ENCODE measurements at regions not wholly inside any gene's neighbourhood (a gene's known extent, or its start where the extent isn't known, plus 50 kb on each side); places are given as distances from the start of the nearest gene placed in this dataset.

DNA sequence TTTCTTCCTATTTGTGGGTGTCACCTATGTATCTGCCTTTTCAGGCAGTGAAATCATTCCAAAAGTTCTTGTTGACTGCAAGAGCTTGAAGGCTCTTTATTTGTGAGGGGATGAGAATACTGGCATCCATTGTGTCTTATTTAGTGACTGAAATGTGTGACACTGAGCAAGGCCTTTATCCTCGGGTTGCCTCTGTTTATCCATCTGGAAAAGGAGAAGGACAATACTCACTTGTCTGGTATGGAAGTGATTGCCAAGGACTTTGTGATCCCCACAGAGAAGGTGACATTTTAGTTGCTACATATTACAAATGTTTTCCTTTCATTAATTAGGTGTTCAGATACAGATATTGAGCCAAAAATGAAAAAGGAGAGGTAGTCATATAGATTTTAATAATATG is 80.2 kb downstream of the ARRDC3 start:
- no peak for TF ChIP-seq EZH2phosphoT487 (IDR thresholded peaks at IDR 0.05; ENCODE audit: borderline replicate concordance, low read depth, low read length)
- CTCF ChIA-PET (ENCODE audit: unreplicated experiment): no interaction called here
- H3K9me2 ChIP-seq (ENCODE audit: insufficient read depth, low read length): no peaks in the 10 kb centered on the region
- no peak overlapping the region for H3K27ac ChIP-seq (ENCODE audit: low read depth, low read length, poor library complexity, severe bottlenecking)
- H3K79me2 ChIP-seq (ENCODE audit: insufficient read depth, low read depth, low read length): no peaks in the 10 kb centered on the region
- no peak for DNase-seq (ENCODE audit: low spot score)
- no peaks in the 10 kb centered on the region for H3K9me3 ChIP-seq (ENCODE audit: low read length)
- no peaks in the 10 kb centered on the region for H3K36me3 ChIP-seq (ENCODE audit: insufficient read depth, low read length)
- no TSS peak for BruUV-seq (replicated peaks)
- H3K4me1 ChIP-seq (ENCODE audit: insufficient read depth, low read length, poor library complexity, severe bottlenecking): no peaks in the 10 kb centered on the region
- no peak overlapping the region for H3K4me2 ChIP-seq (ENCODE audit: low read length)
- no peaks in the 10 kb centered on the region for H4K20me1 ChIP-seq (ENCODE audit: insufficient read depth, low read length)
- H3K4me3 ChIP-seq (ENCODE audit: low read depth, low read length, poor library complexity, severe bottlenecking): no peak overlapping the region
- intact Hi-C loops (cut with micrococcal nuclease; ENCODE audit: unreplicated experiment): no loop called here
- no peak overlapping the region for H2AFZ ChIP-seq (ENCODE audit: low read length)
- POLR2A ChIA-PET: interaction anchor here (1.1 kb wide), 1 partner anchor 41 kb away, joined by 3 read pairs; no protein-coding TSS in a partner anchor

DNA sequence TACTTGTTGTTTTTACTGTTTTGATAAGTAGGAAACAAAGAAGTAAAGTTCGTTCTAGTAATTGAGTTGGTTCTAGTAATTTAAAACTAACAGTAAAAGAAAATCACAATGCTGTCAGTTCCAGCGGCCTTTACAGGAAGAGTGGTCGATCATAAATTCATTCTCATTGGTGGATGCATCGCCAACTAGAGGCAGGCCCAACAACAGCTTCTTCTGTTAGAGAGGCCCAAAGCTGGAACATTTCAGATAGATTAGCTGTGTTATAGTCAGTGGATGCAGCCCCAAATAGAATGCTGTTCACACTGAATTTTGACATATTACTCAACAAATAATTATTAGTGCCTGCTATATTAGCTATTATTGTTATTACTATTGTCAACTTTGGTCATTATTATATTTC is 80.8 kb downstream of the ARRDC3 start:
- POLR2A ChIA-PET: interaction anchor here (1.1 to 2.7 kb wide), 4 partner anchors 11 to 40 kb away, joined by 3 to 12 read pairs (median 5); no protein-coding TSS in a partner anchor
- no peaks in the 10 kb centered on the region for H4K20me1 ChIP-seq (ENCODE audit: insufficient read depth, low read length)
- H3K9me3 ChIP-seq (ENCODE audit: low read length): no peaks in the 10 kb centered on the region
- TF ChIP-seq, protein P1, sequence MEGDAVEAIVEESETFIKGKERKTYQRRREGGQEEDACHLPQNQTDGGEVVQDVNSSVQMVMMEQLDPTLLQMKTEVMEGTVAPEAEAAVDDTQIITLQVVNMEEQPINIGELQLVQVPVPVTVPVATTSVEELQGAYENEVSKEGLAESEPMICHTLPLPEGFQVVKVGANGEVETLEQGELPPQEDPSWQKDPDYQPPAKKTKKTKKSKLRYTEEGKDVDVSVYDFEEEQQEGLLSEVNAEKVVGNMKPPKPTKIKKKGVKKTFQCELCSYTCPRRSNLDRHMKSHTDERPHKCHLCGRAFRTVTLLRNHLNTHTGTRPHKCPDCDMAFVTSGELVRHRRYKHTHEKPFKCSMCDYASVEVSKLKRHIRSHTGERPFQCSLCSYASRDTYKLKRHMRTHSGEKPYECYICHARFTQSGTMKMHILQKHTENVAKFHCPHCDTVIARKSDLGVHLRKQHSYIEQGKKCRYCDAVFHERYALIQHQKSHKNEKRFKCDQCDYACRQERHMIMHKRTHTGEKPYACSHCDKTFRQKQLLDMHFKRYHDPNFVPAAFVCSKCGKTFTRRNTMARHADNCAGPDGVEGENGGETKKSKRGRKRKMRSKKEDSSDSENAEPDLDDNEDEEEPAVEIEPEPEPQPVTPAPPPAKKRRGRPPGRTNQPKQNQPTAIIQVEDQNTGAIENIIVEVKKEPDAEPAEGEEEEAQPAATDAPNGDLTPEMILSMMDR (conservative IDR thresholded peaks at IDR 0.05; ENCODE audit: low read length): peak; percentile 57
- TF ChIP-seq EZH2phosphoT487 (IDR thresholded peaks at IDR 0.05; ENCODE audit: borderline replicate concordance, low read depth, low read length): no peak
- H3K79me2 ChIP-seq (ENCODE audit: insufficient read depth, low read depth, low read length): no peaks in the 10 kb centered on the region
- H3K4me1 ChIP-seq (ENCODE audit: insufficient read depth, low read length, poor library complexity, severe bottlenecking): no peaks in the 10 kb centered on the region
- CTCF ChIA-PET (ENCODE audit: unreplicated experiment): no interaction called here
- H3K4me3 ChIP-seq (ENCODE audit: low read depth, low read length, poor library complexity, severe bottlenecking): no peak overlapping the region
- no peak for DNase-seq (ENCODE audit: low spot score)
- no peaks in the 10 kb centered on the region for H3K36me3 ChIP-seq (ENCODE audit: insufficient read depth, low read length)
- H3K4me2 ChIP-seq (ENCODE audit: low read length): no peak overlapping the region
- BruUV-seq (replicated peaks): no TSS peak
- H3K9me2 ChIP-seq (ENCODE audit: insufficient read depth, low read length): no peaks in the 10 kb centered on the region
- H2AFZ ChIP-seq (ENCODE audit: low read length): no peak overlapping the region
- intact Hi-C loops (cut with micrococcal nuclease; ENCODE audit: unreplicated experiment): no loop called here
- no peak overlapping the region for H3K27ac ChIP-seq (ENCODE audit: low read depth, low read length, poor library complexity, severe bottlenecking)

DNA sequence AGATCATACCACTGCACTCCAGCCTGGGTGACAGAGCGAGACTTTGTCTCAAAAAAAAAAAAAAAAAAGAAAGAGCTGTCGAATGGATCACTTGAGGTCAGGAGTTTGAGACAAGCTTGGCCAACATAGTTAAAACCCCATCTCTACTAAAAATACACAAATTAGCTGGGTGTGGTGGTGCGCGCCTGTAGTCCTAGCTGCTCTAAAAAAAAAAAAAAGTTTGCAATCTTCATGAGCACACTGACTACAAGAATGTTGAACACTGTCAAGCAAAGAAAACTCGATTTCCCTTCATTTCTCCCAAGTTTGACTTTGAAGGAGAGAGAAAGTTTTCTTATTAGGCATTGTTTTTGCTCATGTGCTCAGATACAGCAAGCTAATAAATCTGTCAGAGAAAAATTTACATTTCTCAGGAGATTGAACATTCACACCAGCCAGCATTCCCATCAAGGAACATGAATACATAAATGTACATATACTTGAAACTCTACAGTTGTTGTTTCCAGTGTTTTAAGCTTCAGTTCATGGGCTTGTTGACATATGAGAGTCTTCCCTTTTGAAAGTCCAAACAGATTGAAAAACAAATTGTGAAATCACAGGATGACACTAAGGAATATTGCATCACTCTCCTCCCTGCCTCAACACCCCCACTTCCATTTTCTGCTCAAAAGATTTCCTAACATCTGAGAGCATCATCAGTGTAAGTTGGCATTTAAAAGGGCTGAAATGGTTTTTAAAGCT is 81.8 kb downstream of the ARRDC3 start:
- POLR2A ChIA-PET: interaction anchor here (0.6 to 2.7 kb wide), 9 partner anchors 10 to 764 kb away, joined by 3 to 12 read pairs (median 3); no protein-coding TSS in a partner anchor
- H3K79me2 ChIP-seq (ENCODE audit: insufficient read depth, low read depth, low read length): no peaks in the 10 kb centered on the region
- no peak overlapping the region for H2AFZ ChIP-seq (ENCODE audit: low read length)
- intact Hi-C loops (cut with micrococcal nuclease; ENCODE audit: unreplicated experiment): no loop called here
- H3K9me2 ChIP-seq (ENCODE audit: insufficient read depth, low read length): no peaks in the 10 kb centered on the region
- no peaks in the 10 kb centered on the region for H4K20me1 ChIP-seq (ENCODE audit: insufficient read depth, low read length)
- CTCF ChIA-PET (ENCODE audit: unreplicated experiment): no interaction called here
- H3K36me3 ChIP-seq (ENCODE audit: insufficient read depth, low read length): no peaks in the 10 kb centered on the region
- H3K4me2 ChIP-seq (ENCODE audit: low read length): no peak overlapping the region
- H3K27ac ChIP-seq (ENCODE audit: low read depth, low read length, poor library complexity, severe bottlenecking): no peak overlapping the region
- TF ChIP-seq, protein P1 (conservative IDR thresholded peaks at IDR 0.05; ENCODE audit: low read length): no peak
- no peak for TF ChIP-seq EZH2phosphoT487 (IDR thresholded peaks at IDR 0.05; ENCODE audit: borderline replicate concordance, low read depth, low read length)
- no peaks in the 10 kb centered on the region for H3K9me3 ChIP-seq (ENCODE audit: low read length)
- H3K4me1 ChIP-seq (ENCODE audit: insufficient read depth, low read length, poor library complexity, severe bottlenecking): no peaks in the 10 kb centered on the region
- BruUV-seq (replicated peaks): no TSS peak
- no peak for DNase-seq (ENCODE audit: low spot score)
- H3K4me3 ChIP-seq (ENCODE audit: low read depth, low read length, poor library complexity, severe bottlenecking): no peak overlapping the region

Measured in OCI-LY7 (cell line).